ENCODE measurements at regions not wholly inside any gene's neighbourhood (a gene's known extent, or its start where the extent isn't known, plus 50 kb on each side); places are given as distances from the start of the nearest gene placed in this dataset.

- no peak for TF ChIP-seq CTCF (IDR thresholded peaks at IDR 0.05)
- Histone ChIP-seq H2AFZ (no peak overlapping the region), H3K36me3 (ENCODE audit: control insufficient read depth, insufficient read depth, low read length) (no peaks in the 10 kb centered on the region), H3K9me3 (ENCODE audit: control insufficient read depth, low read length) (no peaks in the 10 kb centered on the region), H3K27ac (no peak overlapping the region), H3K27me3 (ENCODE audit: control insufficient read depth, insufficient read depth, low read length) (no peaks in the 10 kb centered on the region), H3K4me3 (ENCODE audit: low read depth, low read length) (no peak overlapping the region), H3K9ac (no peak overlapping the region), H3K4me1 (no peaks in the 10 kb centered on the region), H3K4me2 (ENCODE audit: low read length) (no peak overlapping the region), H3K79me2 (no peaks in the 10 kb centered on the region)
Observed at GRCh38 chr11:37089439-37089838, 491.4 kb upstream of the RAG2 start.

GRCh38 chr11:37088573-37088910 lies 490.5 kb upstream of the RAG2 start:
- H3K79me2 ChIP-seq = no peaks in the 10 kb centered on the region
- TF ChIP-seq CTCF (IDR thresholded peaks at IDR 0.05) = no peak
- H3K9me3 ChIP-seq (ENCODE audit: control insufficient read depth, low read length) = no peaks in the 10 kb centered on the region
- H3K4me2 ChIP-seq (ENCODE audit: low read length) = no peak overlapping the region
- H3K36me3 ChIP-seq (ENCODE audit: control insufficient read depth, insufficient read depth, low read length) = no peaks in the 10 kb centered on the region
- no peaks in the 10 kb centered on the region for H3K4me1 ChIP-seq
- no peak overlapping the region for H3K9ac ChIP-seq
- H3K27ac ChIP-seq = no peak overlapping the region
- no peak overlapping the region for H3K4me3 ChIP-seq (ENCODE audit: low read depth, low read length)
- H3K27me3 ChIP-seq (ENCODE audit: control insufficient read depth, insufficient read depth, low read length) = no peaks in the 10 kb centered on the region
- no peak overlapping the region for H2AFZ ChIP-seq

- no peak overlapping the region for H3K4me2 ChIP-seq (ENCODE audit: low read length)
- H3K79me2 ChIP-seq = no peaks in the 10 kb centered on the region
- no peaks in the 10 kb centered on the region for H3K36me3 ChIP-seq (ENCODE audit: control insufficient read depth, insufficient read depth, low read length)
- no peak overlapping the region for H3K9ac ChIP-seq
- H3K27me3 ChIP-seq (ENCODE audit: control insufficient read depth, insufficient read depth, low read length) = no peaks in the 10 kb centered on the region
- TF ChIP-seq CTCF (IDR thresholded peaks at IDR 0.05) = no peak
- no peak overlapping the region for H2AFZ ChIP-seq
- H3K4me3 ChIP-seq (ENCODE audit: low read depth, low read length) = no peak overlapping the region
- H3K27ac ChIP-seq = no peak overlapping the region
- H3K4me1 ChIP-seq = no peaks in the 10 kb centered on the region
- no peaks in the 10 kb centered on the region for H3K9me3 ChIP-seq (ENCODE audit: control insufficient read depth, low read length)
Observed at GRCh38 chr11:37087650-37088572, 489.9 kb upstream of the RAG2 start.

- no peak for TF ChIP-seq CTCF (IDR thresholded peaks at IDR 0.05)
- Histone ChIP-seq H3K4me1 (no peaks in the 10 kb centered on the region), H3K9ac (no peak overlapping the region), H3K27ac (no peak overlapping the region), H3K4me3 (ENCODE audit: low read depth, low read length) (no peak overlapping the region), H3K4me2 (ENCODE audit: low read length) (no peak overlapping the region), H3K36me3 (ENCODE audit: control insufficient read depth, insufficient read depth, low read length) (no peaks in the 10 kb centered on the region), H3K9me3 (ENCODE audit: control insufficient read depth, low read length) (no peaks in the 10 kb centered on the region), H3K79me2 (no peaks in the 10 kb centered on the region), H2AFZ (no peak overlapping the region), H3K27me3 (ENCODE audit: control insufficient read depth, insufficient read depth, low read length) (no peaks in the 10 kb centered on the region)
Observed at GRCh38 chr11:37078521-37078920, 480.5 kb upstream of the RAG2 start.

- Histone ChIP-seq H3K36me3 (ENCODE audit: control insufficient read depth, insufficient read depth, low read length) (no peaks in the 10 kb centered on the region), H2AFZ (no peak overlapping the region), H3K27ac (no peak overlapping the region), H3K79me2 (no peaks in the 10 kb centered on the region), H3K4me2 (ENCODE audit: low read length) (no peak overlapping the region), H3K4me1 (no peaks in the 10 kb centered on the region), H3K27me3 (ENCODE audit: control insufficient read depth, insufficient read depth, low read length) (no peaks in the 10 kb centered on the region), H3K4me3 (ENCODE audit: low read depth, low read length) (no peak overlapping the region), H3K9ac (no peak overlapping the region), H3K9me3 (ENCODE audit: control insufficient read depth, low read length) (no peaks in the 10 kb centered on the region)
- TF ChIP-seq CTCF (IDR thresholded peaks at IDR 0.05) = no peak
Observed at GRCh38 chr11:37076866-37077265, 478.8 kb upstream of the RAG2 start.
